ENCODE measurements at regions not wholly inside any gene's neighbourhood (a gene's known extent, or its start where the extent isn't known, plus 50 kb on each side); places are given as distances from the start of the nearest gene placed in this dataset.

DNA sequence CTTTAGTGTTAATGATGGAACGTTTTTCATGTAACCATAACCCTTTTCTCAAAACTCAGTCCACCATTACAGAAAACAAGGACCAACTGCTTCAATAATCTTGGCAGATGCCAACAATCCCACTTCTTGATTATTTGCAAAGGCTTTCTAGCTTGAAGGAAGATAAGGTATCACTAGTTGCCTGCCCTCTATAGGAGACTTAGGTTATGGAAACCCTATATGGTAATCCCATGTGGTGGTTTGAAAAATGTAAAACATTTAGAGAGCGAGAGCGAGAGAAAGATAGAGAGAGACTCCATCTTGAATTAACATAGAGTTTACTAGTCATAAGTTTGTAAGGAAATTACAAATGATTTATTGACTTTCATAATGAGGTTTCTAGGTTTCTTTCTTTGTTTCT, 1627.5 kb upstream of the TENM3 start:
- Histone ChIP-seq H3K27ac (no peak overlapping the region), H3K4me3 (no peak overlapping the region), H3K27me3 (no peaks in the 10 kb centered on the region), H3K4me1 (no peaks in the 10 kb centered on the region), H3K9me3 (no peaks in the 10 kb centered on the region), H3K36me3 (no peaks in the 10 kb centered on the region)
- 63 to 67% methylated on average over 3 of the region's 3 CpGs for WGBS, 2 donors
- no peak for ATAC-seq
- intact Hi-C loops (cut with DNase I), result no loop called here
- TF ChIP-seq, protein P1, sequence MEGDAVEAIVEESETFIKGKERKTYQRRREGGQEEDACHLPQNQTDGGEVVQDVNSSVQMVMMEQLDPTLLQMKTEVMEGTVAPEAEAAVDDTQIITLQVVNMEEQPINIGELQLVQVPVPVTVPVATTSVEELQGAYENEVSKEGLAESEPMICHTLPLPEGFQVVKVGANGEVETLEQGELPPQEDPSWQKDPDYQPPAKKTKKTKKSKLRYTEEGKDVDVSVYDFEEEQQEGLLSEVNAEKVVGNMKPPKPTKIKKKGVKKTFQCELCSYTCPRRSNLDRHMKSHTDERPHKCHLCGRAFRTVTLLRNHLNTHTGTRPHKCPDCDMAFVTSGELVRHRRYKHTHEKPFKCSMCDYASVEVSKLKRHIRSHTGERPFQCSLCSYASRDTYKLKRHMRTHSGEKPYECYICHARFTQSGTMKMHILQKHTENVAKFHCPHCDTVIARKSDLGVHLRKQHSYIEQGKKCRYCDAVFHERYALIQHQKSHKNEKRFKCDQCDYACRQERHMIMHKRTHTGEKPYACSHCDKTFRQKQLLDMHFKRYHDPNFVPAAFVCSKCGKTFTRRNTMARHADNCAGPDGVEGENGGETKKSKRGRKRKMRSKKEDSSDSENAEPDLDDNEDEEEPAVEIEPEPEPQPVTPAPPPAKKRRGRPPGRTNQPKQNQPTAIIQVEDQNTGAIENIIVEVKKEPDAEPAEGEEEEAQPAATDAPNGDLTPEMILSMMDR (IDR thresholded peaks at IDR 0.05), result no peak
- DNase-seq, result no peak

DNA sequence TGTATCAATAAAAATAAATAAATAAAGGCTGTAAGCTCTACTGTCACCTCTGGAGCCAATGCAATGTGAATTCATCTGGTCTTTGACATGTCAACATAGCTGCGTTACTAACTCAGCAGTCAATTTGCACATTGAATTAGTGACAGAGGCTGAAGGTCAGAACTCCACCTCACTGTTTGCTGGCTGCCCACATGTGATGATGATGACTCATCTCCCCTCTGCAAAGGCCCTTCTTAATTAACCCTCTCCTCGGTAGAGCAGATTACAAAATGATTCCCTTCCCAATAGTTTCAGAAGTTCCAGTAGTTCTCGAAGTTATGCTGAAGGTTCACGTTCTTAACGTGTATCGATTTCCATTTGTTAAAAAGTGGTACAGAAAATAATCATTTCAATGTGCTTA, 1626.0 kb upstream of the TENM3 start:
- intact Hi-C loops (cut with DNase I), result no loop called here

DNA sequence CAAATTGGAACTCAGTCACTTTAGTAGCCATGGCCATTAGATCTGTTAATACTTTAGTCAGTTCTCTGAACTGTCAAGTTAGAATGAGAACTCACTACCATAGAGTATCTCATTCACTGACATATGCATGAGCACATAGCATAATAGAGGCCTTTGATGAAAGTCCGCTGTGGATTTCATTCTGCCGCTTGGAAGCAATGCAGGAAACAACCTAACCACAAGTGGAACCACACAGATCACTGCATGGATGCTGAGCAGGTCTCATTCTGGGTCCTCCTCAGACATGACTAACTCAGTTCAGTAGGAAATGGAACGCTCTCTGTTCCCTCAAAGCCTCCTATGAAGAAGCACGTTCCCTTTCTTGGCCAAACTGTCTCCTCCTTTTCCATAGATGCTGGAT, 1624.8 kb upstream of the TENM3 start:
- 80 to 86% methylated on average over 4 of the region's 4 CpGs for WGBS, 2 donors
- no peaks in the 10 kb centered on the region for H3K4me1 ChIP-seq
- ATAC-seq (no peak), DNase-seq (no peak)
- H3K36me3 ChIP-seq, result no peaks in the 10 kb centered on the region
- intact Hi-C loops (cut with DNase I), result no loop called here
- H3K4me3 ChIP-seq, result no peak overlapping the region
- no peak overlapping the region for H3K27ac ChIP-seq
- TF ChIP-seq, protein P1 (IDR thresholded peaks at IDR 0.05), result no peak
- no peaks in the 10 kb centered on the region for H3K27me3 ChIP-seq
- H3K9me3 ChIP-seq, result no peaks in the 10 kb centered on the region

More for the DNA sequence above, 1626.0 kb upstream of the TENM3 start:
- DNase-seq (no peak), ATAC-seq (no peak)
- Histone ChIP-seq H3K27me3 (no peaks in the 10 kb centered on the region), H3K36me3 (no peaks in the 10 kb centered on the region), H3K4me1 (no peaks in the 10 kb centered on the region), H3K9me3 (no peaks in the 10 kb centered on the region), H3K27ac (no peak overlapping the region), H3K4me3 (no peak overlapping the region)
- WGBS, 2 donors, result 72 to 77% methylated on average over 6 of the region's 6 CpGs
- TF ChIP-seq, protein P1 (IDR thresholded peaks at IDR 0.05), result no peak

DNA sequence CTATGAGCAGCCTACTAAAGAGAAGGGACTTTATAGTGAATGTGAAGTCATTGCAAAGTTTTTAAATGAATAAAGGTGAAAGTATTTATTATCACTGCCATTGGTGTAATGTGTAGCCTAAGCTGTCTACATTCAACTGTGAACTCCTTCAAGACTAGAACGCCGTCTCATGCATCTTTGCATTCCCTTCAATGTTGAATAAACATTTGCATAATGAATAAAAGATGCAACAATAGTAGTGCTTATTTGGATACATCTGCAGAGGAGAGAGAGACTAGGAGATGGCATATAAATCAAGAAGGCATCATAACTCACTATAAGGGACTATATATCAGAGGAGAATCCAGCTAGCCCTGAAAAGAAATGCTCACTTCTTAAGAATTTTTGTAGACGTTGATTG, 1623.8 kb upstream of the TENM3 start:
- ATAC-seq (no peak), DNase-seq (no peak)
- Histone ChIP-seq H3K4me1 (no peaks in the 10 kb centered on the region), H3K27me3 (no peaks in the 10 kb centered on the region), H3K36me3 (no peaks in the 10 kb centered on the region), H3K9me3 (no peaks in the 10 kb centered on the region), H3K4me3 (no peak overlapping the region), H3K27ac (no peak overlapping the region)
- TF ChIP-seq, protein P1 (IDR thresholded peaks at IDR 0.05), result no peak
- intact Hi-C loops (cut with DNase I), result no loop called here
- 58 to 80% methylated on average over 3 of the region's 3 CpGs for WGBS, 2 donors

DNA sequence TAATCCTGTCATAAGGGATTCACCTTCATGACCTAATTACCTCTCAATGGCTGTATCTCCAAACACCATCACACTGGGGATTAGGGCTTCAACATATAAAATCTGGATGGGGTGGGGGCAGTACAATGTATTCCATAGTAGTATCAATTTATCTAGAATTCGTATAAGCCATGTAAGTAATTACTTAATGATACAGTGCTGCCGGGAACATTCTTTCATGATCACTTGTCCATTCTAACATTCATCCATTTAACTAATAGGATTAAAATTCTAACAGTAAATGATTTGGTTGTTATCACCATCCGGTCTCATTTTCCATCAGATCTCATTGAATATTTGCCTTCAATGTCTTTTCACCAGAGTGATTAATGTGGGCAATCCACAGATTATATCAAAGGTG, 1620.9 kb upstream of the TENM3 start:
- H3K36me3 ChIP-seq, result no peaks in the 10 kb centered on the region
- H3K4me1 ChIP-seq, result no peaks in the 10 kb centered on the region
- no peak for ATAC-seq
- TF ChIP-seq, protein P1 (IDR thresholded peaks at IDR 0.05), result no peak
- no peak overlapping the region for H3K4me3 ChIP-seq
- H3K9me3 ChIP-seq, result no peaks in the 10 kb centered on the region
- 69 to 71% methylated on average over 3 of the region's 3 CpGs for WGBS, 2 donors
- H3K27ac ChIP-seq, result no peak overlapping the region
- DNase-seq, result no peak
- H3K27me3 ChIP-seq, result no peaks in the 10 kb centered on the region
- intact Hi-C loops (cut with DNase I), result no loop called here
